WTC11 (cell line): ENCODE measurements at regions not wholly inside any gene's neighbourhood (a gene's known extent, or its start where the extent isn't known, plus 50 kb on each side); places are given as distances from the start of the nearest gene placed in this dataset.

Source experiments
- ATAC-seq: fragments of 200-7000 bp; cut with Tn5 transposase; 2 replicates; pipeline ENCODE4 v1.10.0; 2021; ENCODE audit warnings: mild to moderate bottlenecking, moderate library complexity
- CTCF ChIA-PET: fragments of 300-600 bp; sonication (Branson Sonifier 250); formaldehyde crosslinking; loops from one replicate; lab custom pipeline; 2021; ENCODE audit warnings: antibody characterized with exemption; lab: Charles Lee
- POLR2A ChIA-PET: fragments of 350-600 bp; sonication (Branson Sonifier 250); formaldehyde crosslinking; loops from one replicate; lab custom pipeline; 2021; ENCODE audit warnings: antibody characterized with exemption; lab: Charles Lee
- DNase-seq: peaks from one replicate; pipeline ENCODE4 v3.0.0; 2021; ENCODE audit warnings: low spot score
- H3K27ac Mint-ChIP-seq: 2 replicates; pipeline ENCODE4 v1.8.0; 2021; ENCODE audit warnings: mixed read lengths
- H3K27me3 Mint-ChIP-seq: 2 replicates; pipeline ENCODE4 v1.8.0; 2021; ENCODE audit warnings: low read depth, mild to moderate bottlenecking, moderate library complexity, mixed read lengths
- H3K36me3 Mint-ChIP-seq: 2 replicates; pipeline ENCODE4 v1.8.0; 2021; ENCODE audit warnings: mixed read lengths
- H3K4me1 Mint-ChIP-seq: 2 replicates; pipeline ENCODE4 v1.8.0; 2022; ENCODE audit warnings: mixed read lengths
- H3K4me3 Mint-ChIP-seq: 2 replicates; pipeline ENCODE4 v1.8.0; 2021; ENCODE audit warnings: mild to moderate bottlenecking, moderate library complexity, mixed read lengths
- H3K9me3 Mint-ChIP-seq: 2 replicates; pipeline ENCODE4 v1.8.0; 2021; ENCODE audit warnings: mixed read lengths
- EMX1 ChIP-seq: fragments of 250-450 bp; sonication (Bioruptor Pico); IDR thresholded peaks from 2 replicates; pipeline ENCODE4 v1.8.0; 2021; ENCODE audit warnings: mild to moderate bottlenecking
- ESRRA ChIP-seq: sonication (generic); formaldehyde crosslinking; IDR thresholded peaks from 2 replicates; pipeline ENCODE4 v1.8.1; 2022; ENCODE audit warnings: mild to moderate bottlenecking, missing genetic modification reagents, borderline replicate concordance
- GABPB1 ChIP-seq: sonication (generic); formaldehyde crosslinking; IDR thresholded peaks from 2 replicates; pipeline ENCODE4 v1.8.1; 2023; ENCODE audit warnings: mild to moderate bottlenecking, missing genetic modification reagents
- GRHL2 ChIP-seq: fragments of 250-450 bp; sonication (Bioruptor Pico); IDR thresholded peaks from 2 replicates; pipeline ENCODE4 v1.8.0; 2022; ENCODE audit warnings: mild to moderate bottlenecking, moderate library complexity; ENCODE audit not compliant: insufficient replicate concordance, severe bottlenecking
- KAT7 ChIP-seq: sonication (generic); formaldehyde crosslinking; IDR thresholded peaks from 2 replicates; pipeline ENCODE4 v1.8.1; 2023; ENCODE audit warnings: missing genetic modification reagents, mild to moderate bottlenecking, borderline replicate concordance
- NR1H2 ChIP-seq: sonication (generic); formaldehyde crosslinking; IDR thresholded peaks from 2 replicates; pipeline ENCODE4 v1.9.0; 2021; ENCODE audit warnings: mild to moderate bottlenecking, moderate library complexity, missing genetic modification reagents
- SMAD4 ChIP-seq: sonication (generic); formaldehyde crosslinking; IDR thresholded peaks from 2 replicates; pipeline ENCODE4 v1.8.0; 2022; ENCODE audit warnings: mild to moderate bottlenecking, missing genetic modification reagents
- SOX15 ChIP-seq: fragments of 250-450 bp; sonication (Bioruptor Pico); IDR thresholded peaks from 2 replicates; pipeline ENCODE4 v1.9.0; 2021; ENCODE audit warnings: mild to moderate bottlenecking
- STAT6 ChIP-seq: sonication (generic); formaldehyde crosslinking; conservative IDR thresholded peaks from 2 replicates; pipeline ENCODE4 v1.8.1; 2023; ENCODE audit warnings: mild to moderate bottlenecking, low read depth, missing genetic modification reagents, moderate library complexity
- ZNF317 ChIP-seq: sonication (generic); formaldehyde crosslinking; IDR thresholded peaks from 2 replicates; pipeline ENCODE4 v1.8.1; 2023; ENCODE audit warnings: low read depth, mild to moderate bottlenecking, moderate library complexity, missing genetic modification reagents, borderline replicate concordance
- ZNF532 ChIP-seq: fragments of 250-450 bp; sonication (Bioruptor Pico); IDR thresholded peaks from 2 replicates; pipeline ENCODE4 v1.9.0; 2021; ENCODE audit warnings: mild to moderate bottlenecking, borderline replicate concordance
- TF ChIP-seq, protein P1 (sequence below): fragments of 250-450 bp; sonication (Bioruptor Pico); IDR thresholded peaks from 2 replicates; pipeline ENCODE4 v1.8.0; 2021; ENCODE audit warnings: mild to moderate bottlenecking
- TF ChIP-seq, protein P2 (sequence below): sonication (generic); formaldehyde crosslinking; IDR thresholded peaks from 2 replicates; pipeline ENCODE4 v1.8.1; 2022; ENCODE audit warnings: low read depth, missing genetic modification reagents, borderline replicate concordance
- TF ChIP-seq, protein P3 (sequence below): sonication (generic); formaldehyde crosslinking; IDR thresholded peaks from 2 replicates; pipeline ENCODE4 v1.8.1; 2023; ENCODE audit warnings: mild to moderate bottlenecking, missing genetic modification reagents

- CTCF ChIA-PET, result interaction anchor here (1.2 kb wide), 2 partner anchors 79 to 127 kb away, joined by 3 to 5 read pairs; no protein-coding TSS in a partner anchor
- TF ChIP-seq, protein P1, sequence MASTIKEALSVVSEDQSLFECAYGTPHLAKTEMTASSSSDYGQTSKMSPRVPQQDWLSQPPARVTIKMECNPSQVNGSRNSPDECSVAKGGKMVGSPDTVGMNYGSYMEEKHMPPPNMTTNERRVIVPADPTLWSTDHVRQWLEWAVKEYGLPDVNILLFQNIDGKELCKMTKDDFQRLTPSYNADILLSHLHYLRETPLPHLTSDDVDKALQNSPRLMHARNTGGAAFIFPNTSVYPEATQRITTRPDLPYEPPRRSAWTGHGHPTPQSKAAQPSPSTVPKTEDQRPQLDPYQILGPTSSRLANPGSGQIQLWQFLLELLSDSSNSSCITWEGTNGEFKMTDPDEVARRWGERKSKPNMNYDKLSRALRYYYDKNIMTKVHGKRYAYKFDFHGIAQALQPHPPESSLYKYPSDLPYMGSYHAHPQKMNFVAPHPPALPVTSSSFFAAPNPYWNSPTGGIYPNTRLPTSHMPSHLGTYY (CRISPR knock-in tag), result no peak
- TF ChIP-seq ZNF317 (CRISPR knock-in tag) (no peak), ESRRA (no peak), ZNF532 (no peak), EMX1 (CRISPR knock-in tag) (no peak), SMAD4 (CRISPR knock-in tag) (no peak), NR1H2 (CRISPR knock-in tag) (no peak), STAT6 (CRISPR knock-in tag) (no peak), SOX15 (no peak), KAT7 (CRISPR knock-in tag) (no peak)
- TF ChIP-seq, protein P2, sequence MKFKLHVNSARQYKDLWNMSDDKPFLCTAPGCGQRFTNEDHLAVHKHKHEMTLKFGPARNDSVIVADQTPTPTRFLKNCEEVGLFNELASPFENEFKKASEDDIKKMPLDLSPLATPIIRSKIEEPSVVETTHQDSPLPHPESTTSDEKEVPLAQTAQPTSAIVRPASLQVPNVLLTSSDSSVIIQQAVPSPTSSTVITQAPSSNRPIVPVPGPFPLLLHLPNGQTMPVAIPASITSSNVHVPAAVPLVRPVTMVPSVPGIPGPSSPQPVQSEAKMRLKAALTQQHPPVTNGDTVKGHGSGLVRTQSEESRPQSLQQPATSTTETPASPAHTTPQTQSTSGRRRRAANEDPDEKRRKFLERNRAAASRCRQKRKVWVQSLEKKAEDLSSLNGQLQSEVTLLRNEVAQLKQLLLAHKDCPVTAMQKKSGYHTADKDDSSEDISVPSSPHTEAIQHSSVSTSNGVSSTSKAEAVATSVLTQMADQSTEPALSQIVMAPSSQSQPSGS, result no peak
- TF ChIP-seq, protein P3, sequence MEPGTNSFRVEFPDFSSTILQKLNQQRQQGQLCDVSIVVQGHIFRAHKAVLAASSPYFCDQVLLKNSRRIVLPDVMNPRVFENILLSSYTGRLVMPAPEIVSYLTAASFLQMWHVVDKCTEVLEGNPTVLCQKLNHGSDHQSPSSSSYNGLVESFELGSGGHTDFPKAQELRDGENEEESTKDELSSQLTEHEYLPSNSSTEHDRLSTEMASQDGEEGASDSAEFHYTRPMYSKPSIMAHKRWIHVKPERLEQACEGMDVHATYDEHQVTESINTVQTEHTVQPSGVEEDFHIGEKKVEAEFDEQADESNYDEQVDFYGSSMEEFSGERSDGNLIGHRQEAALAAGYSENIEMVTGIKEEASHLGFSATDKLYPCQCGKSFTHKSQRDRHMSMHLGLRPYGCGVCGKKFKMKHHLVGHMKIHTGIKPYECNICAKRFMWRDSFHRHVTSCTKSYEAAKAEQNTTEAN (CRISPR knock-in tag), result no peak
- TF ChIP-seq, all 79 proteins: peak for 0
- H3K36me3 Mint-ChIP-seq, result peaks cover 19% of the 10 kb centered on the region
- peaks cover 20% of the 10 kb centered on the region for H3K9me3 Mint-ChIP-seq
- peaks cover 43% of the 10 kb centered on the region for H3K4me1 Mint-ChIP-seq
- H3K27ac Mint-ChIP-seq, result no peak overlapping the region
- DNase-seq (no peak), ATAC-seq (no peak)
- H3K27me3 Mint-ChIP-seq, result no peaks in the 10 kb centered on the region; the same call in none of the 2 replicates
- POLR2A ChIA-PET, result no interaction called here
- no peak overlapping the region for H3K4me3 Mint-ChIP-seq
Observed at GRCh38 chr7:41813286-41813685, 110.4 kb upstream of the INHBA start.

GRCh38 chr7:41811941-41812340 lies 109.1 kb upstream of the INHBA start:
- H3K4me3 Mint-ChIP-seq, result no peak overlapping the region
- DNase-seq, result no peak
- ChIA-PET POLR2A (no interaction called here), CTCF (no interaction called here)
- H3K27me3 Mint-ChIP-seq, result no peaks in the 10 kb centered on the region; the same call in none of the 2 replicates
- TF ChIP-seq GABPB1 (CRISPR knock-in tag), result no peak
- TF ChIP-seq GRHL2 (CRISPR knock-in tag), result no peak
- H3K9me3 Mint-ChIP-seq, result peaks cover 20% of the 10 kb centered on the region
- H3K4me1 Mint-ChIP-seq, result peaks cover 51% of the 10 kb centered on the region
- H3K36me3 Mint-ChIP-seq, result peaks cover 20% of the 10 kb centered on the region
- no peak for ATAC-seq
- H3K27ac Mint-ChIP-seq, result no peak overlapping the region
